ENCODE measurements at regions not wholly inside any gene's neighbourhood (a gene's known extent, or its start where the extent isn't known, plus 50 kb on each side); places are given as distances from the start of the nearest gene placed in this dataset.

- DNase-seq (ENCODE audit: low read depth), result no peak
- H3K4me3 ChIP-seq (ENCODE audit: low read depth, low read length), result no peak overlapping the region
Measured at GRCh38 chr3:25007974-25008658, 419.9 kb upstream of the RARB start.

- DNase-seq (ENCODE audit: low read depth), result no peak
- no peak overlapping the region for H3K4me3 ChIP-seq (ENCODE audit: low read depth, low read length)
Measured at GRCh38 chr3:25009665-25010064, 418.4 kb upstream of the RARB start.

GRCh38 chr3:25015599-25015998 lies 412.5 kb upstream of the RARB start:
- no peak for DNase-seq (ENCODE audit: low read depth)
- no peak overlapping the region for H3K4me3 ChIP-seq (ENCODE audit: low read depth, low read length)

- DNase-seq (ENCODE audit: low read depth), result no peak
- H3K4me3 ChIP-seq (ENCODE audit: low read depth, low read length), result no peak overlapping the region
Measured at GRCh38 chr3:25018909-25019308, 409.2 kb upstream of the RARB start.

GRCh38 chr3:25019506-25019905 lies 408.6 kb upstream of the RARB start:
- DNase-seq (ENCODE audit: low read depth), result no peak
- H3K4me3 ChIP-seq (ENCODE audit: low read depth, low read length), result no peak overlapping the region

- DNase-seq (ENCODE audit: low read depth), result no peak
- H3K4me3 ChIP-seq (ENCODE audit: low read depth, low read length), result no peak overlapping the region
Measured at GRCh38 chr3:25021816-25022215, 406.2 kb upstream of the RARB start.

- H3K4me3 ChIP-seq (ENCODE audit: low read depth, low read length), result no peak overlapping the region
- DNase-seq (ENCODE audit: low read depth), result no peak
Measured at GRCh38 chr3:25023876-25024275, 404.2 kb upstream of the RARB start.

- H3K4me3 ChIP-seq (ENCODE audit: low read depth, low read length), result no peak overlapping the region
- DNase-seq (ENCODE audit: low read depth), result no peak
Measured at GRCh38 chr3:25025236-25025635, 402.8 kb upstream of the RARB start.

- no peak overlapping the region for H3K4me3 ChIP-seq (ENCODE audit: low read depth, low read length)
- no peak for DNase-seq (ENCODE audit: low read depth)
Measured at GRCh38 chr3:25027650-25028049, 400.4 kb upstream of the RARB start.

GRCh38 chr3:25029820-25030219 lies 398.2 kb upstream of the RARB start:
- DNase-seq (ENCODE audit: low read depth), result no peak
- H3K4me3 ChIP-seq (ENCODE audit: low read depth, low read length), result no peak overlapping the region

- DNase-seq (ENCODE audit: low read depth), result no peak
Measured at GRCh38 chr3:25032344-25032743, 395.7 kb upstream of the RARB start.

GRCh38 chr3:25033407-25034029 lies 394.5 kb upstream of the RARB start:
- DNase-seq (ENCODE audit: low read depth), result no peak

More at GRCh38 chr3:25032344-25032743, 395.7 kb upstream of the RARB start:
- H3K4me3 ChIP-seq (ENCODE audit: low read depth, low read length), result no peak overlapping the region

GRCh38 chr3:25035526-25035925 lies 392.5 kb upstream of the RARB start:
- no peak overlapping the region for H3K4me3 ChIP-seq (ENCODE audit: low read depth, low read length)
- DNase-seq (ENCODE audit: low read depth), result peak; percentile 28

More at GRCh38 chr3:25033407-25034029, 394.5 kb upstream of the RARB start:
- no peak overlapping the region for H3K4me3 ChIP-seq (ENCODE audit: low read depth, low read length)

- H3K4me3 ChIP-seq (ENCODE audit: low read depth, low read length), result no peak overlapping the region
Measured at GRCh38 chr3:25036633-25037032, 391.4 kb upstream of the RARB start.

GRCh38 chr3:25037049-25037547 lies 391.0 kb upstream of the RARB start:
- peak; percentile 6 for DNase-seq (ENCODE audit: low read depth)
- no peak overlapping the region for H3K4me3 ChIP-seq (ENCODE audit: low read depth, low read length)

More at GRCh38 chr3:25036633-25037032, 391.4 kb upstream of the RARB start:
- DNase-seq (ENCODE audit: low read depth), result no peak

- no peak overlapping the region for H3K4me3 ChIP-seq (ENCODE audit: low read depth, low read length)
- DNase-seq (ENCODE audit: low read depth), result no peak
Measured at GRCh38 chr3:25038271-25038670, 389.8 kb upstream of the RARB start.

- no peak overlapping the region for H3K4me3 ChIP-seq (ENCODE audit: low read depth, low read length)
- no peak for DNase-seq (ENCODE audit: low read depth)
Measured at GRCh38 chr3:25038922-25039321, 389.1 kb upstream of the RARB start.

GRCh38 chr3:25040748-25041147 lies 387.3 kb upstream of the RARB start:
- no peak overlapping the region for H3K4me3 ChIP-seq (ENCODE audit: low read depth, low read length)
- DNase-seq (ENCODE audit: low read depth), result no peak

- no peak for DNase-seq (ENCODE audit: low read depth)
- no peak overlapping the region for H3K4me3 ChIP-seq (ENCODE audit: low read depth, low read length)
Measured at GRCh38 chr3:25041871-25042584, 386.0 kb upstream of the RARB start.

- no peak overlapping the region for H3K4me3 ChIP-seq (ENCODE audit: low read depth, low read length)
- DNase-seq (ENCODE audit: low read depth), result no peak
Measured at GRCh38 chr3:25043177-25043576, 384.9 kb upstream of the RARB start.
